HEK293 (cell line): ENCODE measurements at regions not wholly inside any gene's neighbourhood (a gene's known extent, or its start where the extent isn't known, plus 50 kb on each side); places are given as distances from the start of the nearest gene placed in this dataset.

Experiments used
- CTCF ChIA-PET: fragments of 350-600 bp; formaldehyde crosslinking; extraction: SDS; loops from one replicate; lab custom pipeline; 2021; ENCODE audit warnings: antibody characterized with exemption; lab: Yijun Ruan, JAX
- POLR2A ChIA-PET: fragments of 300-600 bp; formaldehyde crosslinking; extraction: SDS; loops from one replicate; lab custom pipeline; 2020; ENCODE audit warnings: antibody characterized with exemption, inconsistent platforms; lab: Yijun Ruan, JAX
- H3K27ac ChIP-seq: fragments of 200-500 bp; sonication (Bioruptor generic); 2 replicates; pipeline ENCODE4 v1.5.1; 2014; ENCODE audit warnings: low read depth, low read length, control low read depth, inconsistent platforms; ENCODE audit errors: extremely low read depth
- H3K36me3 ChIP-seq, 2 experiments: fragments of 200-500 bp in 1 of 2; sonication (Bioruptor generic) in 1 of 2; 1 replicate in 1 of 2; 2 replicates in 1 of 2; pipeline ENCODE4 v1.5.1; 2014 to 2017; ENCODE audit warnings: inconsistent platforms in 2 of 2, low read length in 2 of 2; ENCODE audit not compliant: control insufficient read depth in 2 of 2, insufficient read depth in 1 of 2
- H3K4me1 ChIP-seq: fragments of 200-500 bp; sonication (Bioruptor generic); 2 replicates; pipeline ENCODE4 v1.5.1; 2014; ENCODE audit warnings: mild to moderate bottlenecking, low read length, inconsistent platforms; ENCODE audit not compliant: control insufficient read depth, insufficient read depth
- H3K4me3 ChIP-seq: 2 replicates; pipeline ENCODE4 v1.5.1; 2011; ENCODE audit warnings: low read depth, mild to moderate bottlenecking, control low read depth, low read length, moderate library complexity
- H3K9me3 ChIP-seq: fragments of 200-500 bp; sonication (Bioruptor generic); 2 replicates; pipeline ENCODE4 v1.5.1; 2014; ENCODE audit warnings: low read depth, low read length, inconsistent platforms; ENCODE audit not compliant: control insufficient read depth, insufficient read depth
- BCL11B ChIP-seq: fragments of 450-650 bp; formaldehyde crosslinking; IDR thresholded peaks from 2 replicates; pipeline ENCODE4 v1.5.1; 2016; ENCODE audit warnings: low read depth, missing biosample characterization, missing genetic modification characterization
- ELK4 ChIP-seq: IDR thresholded peaks from 2 replicates; pipeline ENCODE4 v1.6.1; 2011; ENCODE audit warnings: mild to moderate bottlenecking, low read depth, low read length, borderline replicate concordance
- GLIS2 ChIP-seq: fragments of 450-650 bp; formaldehyde crosslinking; IDR thresholded peaks from 2 replicates; pipeline ENCODE4 v1.5.1; 2016; ENCODE audit warnings: missing biosample characterization, missing genetic modification characterization
- HIC1 ChIP-seq: fragments of 450-650 bp; formaldehyde crosslinking; IDR thresholded peaks from 2 replicates; pipeline ENCODE4 v1.5.1; 2016; ENCODE audit warnings: missing biosample characterization, missing genetic modification characterization
- KLF16 ChIP-seq: fragments of 450-650 bp; formaldehyde crosslinking; IDR thresholded peaks from 2 replicates; pipeline ENCODE4 v1.5.1; 2017; ENCODE audit warnings: missing biosample characterization, missing genetic modification characterization
- TCF7L2 ChIP-seq: IDR thresholded peaks from 2 replicates; pipeline ENCODE4 v1.6.1; 2011; ENCODE audit warnings: low read depth, mild to moderate bottlenecking, inconsistent platforms, low read length, moderate library complexity, borderline replicate concordance
- ZBTB10 ChIP-seq: fragments of 450-650 bp; formaldehyde crosslinking; IDR thresholded peaks from 2 replicates; pipeline ENCODE4 v1.5.1; 2016; ENCODE audit warnings: missing biosample characterization, missing genetic modification characterization
- ZBTB20 ChIP-seq: fragments of 450-650 bp; formaldehyde crosslinking; IDR thresholded peaks from 2 replicates; pipeline ENCODE4 v1.5.1; 2016; ENCODE audit warnings: missing biosample characterization, missing genetic modification characterization
- ZNF10 ChIP-seq: fragments of 450-650 bp; formaldehyde crosslinking; IDR thresholded peaks from 2 replicates; pipeline ENCODE4 v1.5.1; 2017; ENCODE audit warnings: missing biosample characterization, missing genetic modification characterization
- ZNF146 ChIP-seq: fragments of 450-650 bp; formaldehyde crosslinking; IDR thresholded peaks from 2 replicates; pipeline ENCODE4 v1.5.1; 2016; ENCODE audit warnings: missing biosample characterization, missing genetic modification characterization
- ZNF26 ChIP-seq: fragments of 450-650 bp; formaldehyde crosslinking; IDR thresholded peaks from 2 replicates; pipeline ENCODE4 v1.5.1; 2016; ENCODE audit warnings: missing biosample characterization, missing genetic modification characterization
- ZNF266 ChIP-seq: fragments of 450-650 bp; formaldehyde crosslinking; IDR thresholded peaks from 2 replicates; pipeline ENCODE4 v1.5.1; 2016; ENCODE audit warnings: missing biosample characterization, missing genetic modification characterization, low read depth
- ZNF280D ChIP-seq: fragments of 450-650 bp; formaldehyde crosslinking; IDR thresholded peaks from 2 replicates; pipeline ENCODE4 v1.5.1; 2016; ENCODE audit warnings: missing biosample characterization, missing genetic modification characterization
- ZNF548 ChIP-seq: fragments of 450-650 bp; formaldehyde crosslinking; IDR thresholded peaks from 2 replicates; pipeline ENCODE4 v1.5.1; 2016; ENCODE audit warnings: missing biosample characterization, missing genetic modification characterization
- ZNF629 ChIP-seq: fragments of 450-650 bp; formaldehyde crosslinking; IDR thresholded peaks from 2 replicates; pipeline ENCODE4 v1.5.1; 2017; ENCODE audit warnings: missing biosample characterization, missing genetic modification characterization
- ZNF645 ChIP-seq: fragments of 450-650 bp; formaldehyde crosslinking; IDR thresholded peaks from 2 replicates; pipeline ENCODE4; 2016; ENCODE audit warnings: missing biosample characterization, missing genetic modification characterization
- ZNF664 ChIP-seq: fragments of 450-650 bp; formaldehyde crosslinking; IDR thresholded peaks from 2 replicates; pipeline ENCODE4 v1.5.1; 2016; ENCODE audit warnings: missing biosample characterization, missing genetic modification characterization
- ZNF837 ChIP-seq: fragments of 450-650 bp; formaldehyde crosslinking; IDR thresholded peaks from 2 replicates; pipeline ENCODE4 v1.5.1; 2016; ENCODE audit warnings: missing biosample characterization, missing genetic modification characterization

- TF ChIP-seq GLIS2 (tag by site-specific recombination): peak; percentile 98
- no peak for TF ChIP-seq ZNF664 (tag by site-specific recombination)
- peak; percentile 65; the same call in 1 of the 2 replicates for TF ChIP-seq ZNF629
- peak; percentile 96 for TF ChIP-seq ZBTB20 (tag by site-specific recombination)
- peak; percentile 86 for TF ChIP-seq ZBTB10
- TF ChIP-seq KLF16 (tag by site-specific recombination): peak; percentile 63
- 0 out of 2 replicates have a peak, but pooled peaks have one; percentile 18 for TF ChIP-seq BCL11B (tag by site-specific recombination)
- no peak for TF ChIP-seq ZNF280D (tag by site-specific recombination)
- no peak for TF ChIP-seq ZNF548 (tag by site-specific recombination)
Observed at GRCh38 chr12:54126029-54126695, 62.6 kb downstream of the SMUG1 start (continued).

- H3K4me3 ChIP-seq: peak overlapping the region; percentile 75
- ChIA-PET POLR2A (interaction anchor here (0.5 to 0.6 kb wide), 2 partner anchors 66 to 232 kb away, joined by 3 read pairs; no protein-coding TSS in a partner anchor), CTCF (interaction anchor here (0.6 kb wide), 2 partner anchors 93 to 94 kb away, joined by 3 read pairs; no protein-coding TSS in a partner anchor)
- H3K9me3 ChIP-seq: no peaks in the 10 kb centered on the region
- peak overlapping the region; percentile 99 for H3K27ac ChIP-seq
- peaks cover 15 to 30% of the 10 kb centered on the region in 2 experiments for H3K36me3 ChIP-seq
- H3K4me1 ChIP-seq: peaks cover 25% of the 10 kb centered on the region
- TF ChIP-seq ZNF837 (no peak), GLIS2 (tag by site-specific recombination) (peak; percentile 66), ZNF664 (tag by site-specific recombination) (peak; percentile 18; the same call in 1 of the 2 replicates), ZBTB10 (no peak; the same call in 1 of the 2 replicates), TCF7L2 (no peak), ZNF266 (tag by site-specific recombination) (no peak), ZNF10 (tag by site-specific recombination) (no peak), ZNF26 (no peak), ZNF146 (no peak), HIC1 (tag by site-specific recombination) (0 out of 2 replicates have a peak, but pooled peaks have one; percentile 57), ELK4 (no peak), ZNF645 (tag by site-specific recombination) (no peak)
Observed at GRCh38 chr12:54126696-54127537, 61.9 kb downstream of the SMUG1 start.
